Upper lobe of left lung (tissue), 6 donors: ENCODE measurements at regions not wholly inside any gene's neighbourhood (a gene's known extent, or its start where the extent isn't known, plus 50 kb on each side); places are given as distances from the start of the nearest gene placed in this dataset.

Experiments used
- ATAC-seq, 2 donors: fragments of 200-7000 bp; cut with Tn5 transposase; one replicate each; pipeline ENCODE4 v1.9.1; 2022; ENCODE audit warnings: mild to moderate bottlenecking in 2 of 2, moderate library complexity in 2 of 2; ENCODE audit not compliant: low FRiP score in 2 of 2
- DNase-seq, 2 donors: peaks; one replicate each; pipeline ENCODE4 v3.0.0-alpha.2; 2019 to 2020
- H3K27ac ChIP-seq, 4 donors: fragments of 200-600 bp; sonication (generic); one replicate each; pipeline ENCODE4 v1.5.1; 2016 to 2019
- H3K27me3 ChIP-seq, 4 donors: fragments of 200-600 bp; sonication (generic); one replicate each; pipeline ENCODE4 v1.5.1; 2017 to 2019
- H3K36me3 ChIP-seq, 4 donors: fragments of 200-600 bp; sonication (generic); one replicate each; pipeline ENCODE4 v1.5.1; 2016 to 2019
- H3K4me1 ChIP-seq, 4 donors: fragments of 200-600 bp; sonication (generic); one replicate each; pipeline ENCODE4 v1.5.1; 2018 to 2019
- H3K4me3 ChIP-seq, 4 donors: fragments of 200-600 bp; sonication (generic); one replicate each; pipeline ENCODE4 v1.5.1; 2017 to 2019; ENCODE audit warnings: mild to moderate bottlenecking in 2 of 4, moderate library complexity in 1 of 4
- H3K9me3 ChIP-seq, 4 donors: fragments of 200-600 bp; sonication (generic); one replicate each; pipeline ENCODE4 v1.5.1; 2018 to 2019
- EP300 ChIP-seq, 4 donors: sonication (generic); formaldehyde crosslinking; IDR thresholded peaks; one replicate each; pipeline ENCODE4 v1.5.1; 2017; ENCODE audit warnings: antibody characterized with exemption in 4 of 4, control low read depth in 2 of 4
- POLR2A ChIP-seq, 4 donors: fragments of 450-650 bp; IDR thresholded peaks; one replicate each; pipeline ENCODE4 v1.5.1; 2016 to 2017; ENCODE audit warnings: antibody characterized with exemption in 4 of 4, mild to moderate bottlenecking in 2 of 4
- POLR2AphosphoS5 ChIP-seq, 2 donors: sonication (generic); formaldehyde crosslinking; IDR thresholded peaks; one replicate each; pipeline ENCODE4 v1.5.1; 2017; ENCODE audit warnings: antibody characterized with exemption in 2 of 2
- WGBS, 2 donors: methylation state at CpG; one replicate each; pipeline ENCODE4 v1.1.5; 2017 to 2018; 5-methylcytosine and 5-hydroxymethylcytosine counted together
- TF ChIP-seq, protein P1 (sequence below), 6 experiments: fragments of 450-650 bp in 4 of 6; fragments of 200-600 bp in 2 of 6; sonication (generic) in 2 of 6; IDR thresholded peaks; one replicate each; pipeline ENCODE4 v1.5.1; 2016 to 2019; ENCODE audit warnings: antibody characterized with exemption in 6 of 6
- donor health status: DM: no; HTN: no; CAD: no; lungs with moderate emphysema.
- donor health status: DM: no; HTN: yes; CAD: no; lungs with severe emphysema.

DNA sequence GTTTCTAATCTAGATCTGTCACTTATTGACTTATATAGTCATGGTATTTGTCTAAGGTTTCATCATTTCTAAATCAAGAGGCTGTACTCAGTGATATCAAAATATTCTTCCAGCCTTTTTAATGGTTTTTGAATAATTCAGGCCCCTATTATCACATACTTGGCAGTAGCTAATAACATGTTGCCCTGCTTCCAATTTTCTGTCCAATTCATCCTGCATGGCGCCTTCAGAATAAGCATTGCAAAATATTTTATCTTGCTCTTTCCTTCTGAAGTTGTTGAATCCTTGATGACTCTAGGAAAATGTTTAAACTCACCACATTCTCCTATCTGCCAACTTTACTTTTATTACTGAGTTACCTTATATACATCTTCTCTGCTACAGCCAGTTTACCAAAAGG lies 517.2 kb upstream of the B3GALT2 start:
- H3K4me3 ChIP-seq, result no peak overlapping the region
- H3K4me1 ChIP-seq, result peaks cover 0 to 6% (median 2%) of the 10 kb centered on the region in 4 donors
- H3K27me3 ChIP-seq, result no peaks in the 10 kb centered on the region
- TF ChIP-seq EP300 (IDR thresholded peaks at IDR 0.05) (no peak), POLR2AphosphoS5 (IDR thresholded peaks at IDR 0.05) (no peak), POLR2A (IDR thresholded peaks at IDR 0.05) (no peak)
- no peak overlapping the region for H3K27ac ChIP-seq
- ATAC-seq (no peak), DNase-seq (no peak)
- 60 to 63% methylated on average over 1 of the region's 1 CpG for WGBS, 2 donors
- H3K36me3 ChIP-seq, result no peaks in the 10 kb centered on the region
- H3K9me3 ChIP-seq, result no peaks in the 10 kb centered on the region

DNA sequence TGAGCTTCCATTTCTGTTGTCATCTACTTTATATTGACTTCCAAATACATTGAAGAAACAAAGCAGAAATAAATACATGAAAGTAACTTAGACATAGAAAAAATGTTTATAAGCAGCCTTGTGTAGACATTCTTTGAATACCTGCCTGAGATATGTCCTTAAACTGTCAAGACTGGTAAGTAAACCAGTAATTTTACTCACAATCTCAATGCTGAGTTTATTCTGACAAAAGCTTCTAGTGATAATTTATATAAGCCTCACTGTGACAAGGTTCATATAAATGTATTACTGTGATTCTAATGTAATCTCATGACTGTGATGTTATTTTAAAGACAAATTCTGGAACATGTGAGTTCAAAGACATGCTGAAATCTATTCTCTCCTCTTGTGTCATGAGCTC lies 516.7 kb upstream of the B3GALT2 start:
- no peak for ATAC-seq
- no peak for TF ChIP-seq EP300 (IDR thresholded peaks at IDR 0.05)
- TF ChIP-seq POLR2AphosphoS5 (IDR thresholded peaks at IDR 0.05), result no peak
- no peak for TF ChIP-seq POLR2A (IDR thresholded peaks at IDR 0.05)
- TF ChIP-seq, protein P1, sequence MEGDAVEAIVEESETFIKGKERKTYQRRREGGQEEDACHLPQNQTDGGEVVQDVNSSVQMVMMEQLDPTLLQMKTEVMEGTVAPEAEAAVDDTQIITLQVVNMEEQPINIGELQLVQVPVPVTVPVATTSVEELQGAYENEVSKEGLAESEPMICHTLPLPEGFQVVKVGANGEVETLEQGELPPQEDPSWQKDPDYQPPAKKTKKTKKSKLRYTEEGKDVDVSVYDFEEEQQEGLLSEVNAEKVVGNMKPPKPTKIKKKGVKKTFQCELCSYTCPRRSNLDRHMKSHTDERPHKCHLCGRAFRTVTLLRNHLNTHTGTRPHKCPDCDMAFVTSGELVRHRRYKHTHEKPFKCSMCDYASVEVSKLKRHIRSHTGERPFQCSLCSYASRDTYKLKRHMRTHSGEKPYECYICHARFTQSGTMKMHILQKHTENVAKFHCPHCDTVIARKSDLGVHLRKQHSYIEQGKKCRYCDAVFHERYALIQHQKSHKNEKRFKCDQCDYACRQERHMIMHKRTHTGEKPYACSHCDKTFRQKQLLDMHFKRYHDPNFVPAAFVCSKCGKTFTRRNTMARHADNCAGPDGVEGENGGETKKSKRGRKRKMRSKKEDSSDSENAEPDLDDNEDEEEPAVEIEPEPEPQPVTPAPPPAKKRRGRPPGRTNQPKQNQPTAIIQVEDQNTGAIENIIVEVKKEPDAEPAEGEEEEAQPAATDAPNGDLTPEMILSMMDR (IDR thresholded peaks at IDR 0.05), result no peak
- no peak overlapping the region for H3K4me3 ChIP-seq

DNA sequence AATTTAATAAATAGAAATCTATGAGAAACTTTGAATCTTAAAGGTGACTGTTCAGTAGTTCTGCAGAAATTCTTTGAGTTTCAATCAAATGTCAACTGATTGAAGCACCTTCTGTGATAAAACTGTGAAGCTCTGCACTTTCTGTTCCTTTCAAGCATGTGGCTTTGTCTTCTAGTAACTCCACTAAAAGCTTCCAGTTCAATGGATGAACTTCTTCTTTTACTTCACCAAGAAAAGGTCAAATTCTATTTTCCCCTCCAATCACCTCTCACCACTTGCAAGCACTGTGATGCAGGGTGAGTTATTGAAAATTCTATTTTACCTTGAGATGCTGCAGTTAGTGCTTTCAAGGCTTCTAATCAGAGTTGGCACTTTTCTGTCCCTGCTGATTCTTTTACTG lies 515.3 kb upstream of the B3GALT2 start:
- H3K27me3 ChIP-seq, result no peaks in the 10 kb centered on the region
- H3K4me3 ChIP-seq, result no peak overlapping the region
- no peak for ATAC-seq
- H3K4me1 ChIP-seq, result no peaks in the 10 kb centered on the region
- no peak overlapping the region for H3K27ac ChIP-seq
- DNase-seq, result no peak
- no peaks in the 10 kb centered on the region for H3K9me3 ChIP-seq
- H3K36me3 ChIP-seq, result no peaks in the 10 kb centered on the region
- no peak for TF ChIP-seq EP300 (IDR thresholded peaks at IDR 0.05)
- TF ChIP-seq POLR2AphosphoS5 (IDR thresholded peaks at IDR 0.05), result no peak
- TF ChIP-seq POLR2A (IDR thresholded peaks at IDR 0.05), result no peak
- TF ChIP-seq, protein P1 (IDR thresholded peaks at IDR 0.05), result no peak

More for the DNA sequence above, 516.7 kb upstream of the B3GALT2 start:
- Histone ChIP-seq H3K27me3 (no peaks in the 10 kb centered on the region), H3K9me3 (no peaks in the 10 kb centered on the region), H3K4me1 (peaks cover 0 to 6% (median 2%) of the 10 kb centered on the region in 4 donors), H3K36me3 (no peaks in the 10 kb centered on the region), H3K27ac (no peak overlapping the region)
- no peak for DNase-seq

DNA sequence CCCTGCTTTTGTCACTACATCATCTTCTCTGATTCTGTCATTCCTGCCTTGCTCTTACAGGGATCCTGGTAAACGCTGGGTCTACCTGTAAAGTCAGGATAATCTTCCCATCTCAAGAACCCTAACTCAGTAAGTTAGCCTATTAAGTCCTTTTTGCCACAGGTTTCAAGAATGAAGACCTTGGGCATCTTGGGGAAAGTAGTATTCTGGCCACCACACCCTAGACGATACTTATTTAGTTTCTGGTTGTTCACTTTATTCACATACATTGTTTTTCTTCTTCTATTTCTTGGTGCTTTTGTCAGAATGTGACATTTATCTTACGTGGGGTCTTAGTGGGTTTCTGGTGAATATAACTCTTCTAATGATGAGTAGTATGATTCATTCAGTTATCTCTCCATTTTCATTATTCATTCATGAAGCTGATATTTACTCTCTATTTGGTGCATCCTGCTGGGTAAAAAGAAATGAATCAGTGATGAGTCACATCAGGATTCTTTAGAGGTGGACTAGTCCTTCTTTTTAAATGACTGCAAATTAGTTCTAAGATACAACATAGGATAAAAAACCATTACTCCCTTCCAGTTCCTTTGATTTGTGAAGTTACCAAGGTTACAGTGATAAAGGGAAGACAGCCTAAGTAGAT lies 514.4 kb upstream of the B3GALT2 start:
- Histone ChIP-seq H3K27me3 (no peaks in the 10 kb centered on the region), H3K4me1 (no peaks in the 10 kb centered on the region), H3K4me3 (no peak overlapping the region), H3K9me3 (no peaks in the 10 kb centered on the region), H3K36me3 (no peaks in the 10 kb centered on the region), H3K27ac (no peak overlapping the region)
- ATAC-seq, result no peak
- WGBS, 2 donors, result 83 to 85% methylated on average over 3 of the region's 3 CpGs
- no peak for DNase-seq
- TF ChIP-seq, protein P1 (IDR thresholded peaks at IDR 0.05), result no peak
- no peak for TF ChIP-seq POLR2A (IDR thresholded peaks at IDR 0.05)
- no peak for TF ChIP-seq EP300 (IDR thresholded peaks at IDR 0.05)
- TF ChIP-seq POLR2AphosphoS5 (IDR thresholded peaks at IDR 0.05), result no peak

DNA sequence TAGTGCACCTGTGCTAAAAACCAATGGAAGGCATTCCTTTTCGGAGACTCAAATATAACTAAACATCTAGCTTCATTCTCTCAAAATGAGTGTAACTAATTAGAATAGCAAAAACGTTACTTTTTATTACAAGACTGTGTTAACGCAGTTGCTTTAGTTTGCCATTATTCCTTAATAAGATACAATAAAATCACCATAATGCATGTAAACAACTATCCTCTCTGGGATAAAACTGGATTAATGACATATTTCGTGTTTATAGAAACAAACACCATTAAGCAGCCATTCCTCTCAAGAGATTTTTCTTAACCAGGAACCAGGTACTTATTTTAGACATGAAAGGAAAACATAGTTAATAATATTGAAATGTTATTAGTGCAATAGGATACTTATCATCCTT lies 512.8 kb upstream of the B3GALT2 start:
- no peak for TF ChIP-seq EP300 (IDR thresholded peaks at IDR 0.05)
- TF ChIP-seq POLR2AphosphoS5 (IDR thresholded peaks at IDR 0.05), result no peak
- TF ChIP-seq, protein P1 (IDR thresholded peaks at IDR 0.05), result no peak
- no peak for TF ChIP-seq POLR2A (IDR thresholded peaks at IDR 0.05)
- Histone ChIP-seq H3K4me3 (no peak overlapping the region), H3K36me3 (no peaks in the 10 kb centered on the region), H3K9me3 (no peaks in the 10 kb centered on the region), H3K27ac (no peak overlapping the region), H3K27me3 (no peaks in the 10 kb centered on the region), H3K4me1 (no peaks in the 10 kb centered on the region)
- 90% methylated on average over 4 of the region's 4 CpGs for WGBS, 2 donors
- no peak for ATAC-seq
- no peak for DNase-seq
